ENCODE measurements at regions not wholly inside any gene's neighbourhood (a gene's known extent, or its start where the extent isn't known, plus 50 kb on each side); places are given as distances from the start of the nearest gene placed in this dataset.
"Not testable (repeated sequence)": the region's sequence is repeated elsewhere in the genome, so short reads cannot be mapped to it uniquely, and the experiment has no call there.

DNA sequence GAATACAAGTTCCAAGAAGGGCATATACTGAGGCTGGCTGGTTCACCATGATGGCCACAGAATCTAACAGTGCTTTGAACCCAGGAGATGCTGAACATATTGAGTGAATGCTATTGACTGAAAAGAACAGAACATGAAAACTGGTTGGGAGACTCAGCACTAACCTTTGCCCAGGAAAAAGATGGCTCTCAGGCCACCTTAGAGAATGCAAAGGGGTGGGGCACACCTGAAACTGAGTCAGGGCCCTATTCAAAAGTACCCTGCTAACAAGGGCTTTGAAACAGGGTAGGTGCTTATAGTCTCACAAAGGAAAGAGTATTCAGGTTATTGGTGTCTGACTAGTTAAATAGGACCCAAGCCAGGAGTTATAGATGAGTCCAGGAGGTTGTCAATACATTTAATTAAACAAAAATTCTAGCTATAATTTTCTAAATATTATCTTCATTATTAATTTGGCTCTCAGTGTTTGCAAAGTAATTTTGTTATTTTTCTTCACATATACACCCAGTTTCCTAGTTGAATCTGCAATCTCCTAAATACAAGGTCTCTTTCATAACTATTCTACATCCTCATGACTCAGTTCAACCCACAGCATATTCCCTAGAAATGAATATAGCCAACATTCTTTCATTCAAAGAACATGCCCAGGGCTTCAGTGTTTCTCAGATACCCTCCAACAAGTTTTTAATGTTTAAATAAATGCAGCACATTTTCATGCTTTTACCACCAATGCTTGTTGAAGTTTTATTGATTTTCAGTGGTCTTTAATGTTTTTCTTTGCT lies 144.2 kb upstream of the RAPGEF2 start:
- DNase-seq (ENCODE audit: low read depth): no peak

DNA sequence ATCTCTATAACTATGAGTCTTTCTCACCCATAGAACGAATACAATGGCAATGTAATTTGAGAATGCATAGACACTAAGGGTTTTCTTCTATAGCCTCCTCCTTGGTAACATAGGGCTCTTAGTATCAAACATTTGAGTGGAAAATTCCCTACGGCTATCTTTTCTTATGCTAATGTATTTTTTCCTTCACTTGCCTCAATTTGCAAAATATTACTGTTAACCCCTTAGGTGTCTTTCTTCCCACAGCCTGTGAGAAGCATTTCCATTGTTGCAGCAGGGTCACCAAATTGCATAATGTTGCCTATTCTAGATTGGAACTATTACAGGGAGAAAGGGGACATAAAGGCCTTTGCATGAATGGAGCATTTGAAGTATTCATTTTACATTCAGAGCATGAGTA lies 140.5 kb upstream of the RAPGEF2 start:
- no peak for DNase-seq (ENCODE audit: low read depth)

- not testable (repeated sequence) for DNase-seq (ENCODE audit: low read depth)
These were observed 139.6 kb upstream of the RAPGEF2 start for GRCh38 chr4:158963282-158963681.

- DNase-seq (ENCODE audit: low read depth): no peak
These were observed 138.7 kb upstream of the RAPGEF2 start for GRCh38 chr4:158964114-158964727.

GRCh38 chr4:158964728-158965124 lies 138.2 kb upstream of the RAPGEF2 start:
- no peak for DNase-seq (ENCODE audit: low read depth)

- no peak for DNase-seq (ENCODE audit: low read depth)
These were observed 137.7 kb upstream of the RAPGEF2 start for GRCh38 chr4:158965226-158965625.

DNA sequence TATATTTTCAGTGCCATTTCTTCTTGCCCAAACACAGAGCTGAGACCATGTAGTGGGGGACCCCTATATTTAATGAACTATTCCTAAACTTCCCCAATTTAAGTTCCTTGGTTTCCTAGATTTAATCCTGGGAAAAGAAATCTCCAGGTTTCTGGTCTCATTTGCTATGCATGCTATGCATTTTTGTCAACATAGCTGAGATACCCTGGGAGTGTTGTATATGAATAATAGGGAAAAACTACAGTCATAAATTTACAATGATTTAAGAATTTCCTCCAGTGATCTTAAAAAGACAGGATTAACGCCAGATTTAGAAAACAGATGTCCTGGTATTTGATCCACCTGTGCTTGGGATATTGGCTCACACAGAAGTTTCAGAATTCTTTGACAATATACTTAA lies 136.8 kb upstream of the RAPGEF2 start:
- DNase-seq (ENCODE audit: low read depth): no peak

DNA sequence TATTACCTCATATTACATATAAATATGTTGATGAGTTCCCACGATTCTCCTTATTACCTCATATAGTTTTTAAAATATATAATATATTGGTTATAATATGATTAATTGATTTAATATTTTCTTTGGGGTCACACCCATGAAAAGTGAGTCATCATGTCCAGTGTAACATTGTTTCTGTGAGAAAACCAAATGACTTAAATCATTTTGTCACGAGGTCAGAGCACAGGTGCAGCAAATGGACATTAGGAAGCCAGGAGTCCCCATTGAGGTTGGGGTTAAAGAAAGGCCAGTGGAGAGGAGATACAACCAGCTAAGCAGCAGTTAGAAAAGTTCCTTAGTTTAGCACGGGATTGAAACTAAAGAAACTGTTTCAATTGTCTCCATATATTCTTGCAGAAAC lies 133.9 kb upstream of the RAPGEF2 start:
- DNase-seq (ENCODE audit: low read depth): no peak

DNA sequence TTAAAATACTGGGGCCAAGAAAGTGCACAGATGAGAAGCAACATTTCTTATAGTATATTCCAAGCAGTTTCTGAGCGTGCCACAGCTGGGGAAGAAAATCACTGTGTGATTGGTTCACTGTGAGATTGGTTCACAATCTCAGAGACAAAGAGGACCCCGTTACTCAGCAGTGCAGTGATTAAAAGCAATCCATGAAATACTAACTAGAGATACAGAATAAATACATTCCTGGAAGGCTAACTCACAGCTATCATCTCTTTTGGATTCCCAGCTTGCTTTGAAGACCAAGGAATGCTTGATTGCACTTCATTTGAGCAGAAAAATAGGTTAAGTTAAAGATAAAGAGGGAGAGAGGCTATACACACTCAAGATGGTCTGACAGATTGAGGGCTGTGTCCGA lies 132.1 kb upstream of the RAPGEF2 start:
- peak; percentile 7 for DNase-seq (ENCODE audit: low read depth)

GRCh38 chr4:158974438-158974837 lies 128.4 kb upstream of the RAPGEF2 start:
- DNase-seq (ENCODE audit: low read depth): not testable (repeated sequence)

DNA sequence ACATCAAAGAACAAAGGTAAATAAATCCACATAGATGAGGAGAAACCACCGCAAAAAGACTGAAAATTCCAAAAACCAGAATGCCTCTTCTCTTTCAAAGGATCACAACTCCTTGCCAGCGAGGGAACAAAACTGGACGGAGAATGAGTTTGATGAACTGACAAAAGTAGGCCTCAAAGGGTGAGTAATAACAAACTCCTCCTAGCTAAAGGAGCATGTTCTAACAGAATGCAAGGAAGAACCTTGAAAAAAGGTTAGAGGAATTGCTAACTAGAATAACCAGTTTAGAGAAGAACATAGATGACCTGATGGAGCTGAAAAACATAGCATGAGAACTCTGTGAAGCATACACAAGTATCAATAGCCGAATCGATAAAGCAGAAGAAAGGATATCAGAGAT lies 122.2 kb upstream of the RAPGEF2 start:
- not testable (repeated sequence) for DNase-seq (ENCODE audit: low read depth)

DNA sequence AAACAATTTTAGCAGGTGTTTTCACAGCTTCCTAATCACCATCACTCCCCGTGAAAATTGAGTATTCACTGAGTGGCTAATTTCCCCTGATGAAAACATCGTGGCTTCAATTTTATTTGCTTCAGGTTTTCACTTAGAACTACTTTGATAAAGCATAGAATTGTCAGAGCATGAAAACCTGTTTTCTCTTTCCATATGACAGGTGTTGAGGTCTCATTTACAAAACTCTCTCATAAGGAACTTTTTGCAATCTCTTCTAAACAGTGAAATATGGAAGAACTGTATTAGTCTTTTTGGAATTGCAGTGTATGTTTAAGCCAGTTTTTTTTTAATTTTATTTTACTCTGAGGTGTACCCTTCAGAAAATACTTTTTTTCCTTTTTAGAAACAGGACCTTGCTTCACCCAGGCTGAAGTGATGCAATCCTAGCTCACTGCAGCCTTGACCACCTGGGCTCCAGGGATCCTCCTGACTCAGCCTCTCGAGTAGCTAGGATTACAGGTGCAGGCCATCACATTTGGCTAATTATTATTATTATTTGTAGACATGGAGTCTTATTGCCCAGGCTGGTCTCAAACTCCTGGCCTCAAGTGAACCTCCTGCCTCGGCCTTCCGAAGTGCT lies 111.2 kb upstream of the RAPGEF2 start:
- DNase-seq (ENCODE audit: low read depth): no peak

GRCh38 chr4:158993891-158994290 lies 109.0 kb upstream of the RAPGEF2 start:
- DNase-seq (ENCODE audit: low read depth): no peak

- no peak for DNase-seq (ENCODE audit: low read depth)
These were observed 107.8 kb upstream of the RAPGEF2 start for GRCh38 chr4:158995040-158995439.

- DNase-seq (ENCODE audit: low read depth): no peak
These were observed 106.9 kb upstream of the RAPGEF2 start for GRCh38 chr4:158995965-158996364.

DNA sequence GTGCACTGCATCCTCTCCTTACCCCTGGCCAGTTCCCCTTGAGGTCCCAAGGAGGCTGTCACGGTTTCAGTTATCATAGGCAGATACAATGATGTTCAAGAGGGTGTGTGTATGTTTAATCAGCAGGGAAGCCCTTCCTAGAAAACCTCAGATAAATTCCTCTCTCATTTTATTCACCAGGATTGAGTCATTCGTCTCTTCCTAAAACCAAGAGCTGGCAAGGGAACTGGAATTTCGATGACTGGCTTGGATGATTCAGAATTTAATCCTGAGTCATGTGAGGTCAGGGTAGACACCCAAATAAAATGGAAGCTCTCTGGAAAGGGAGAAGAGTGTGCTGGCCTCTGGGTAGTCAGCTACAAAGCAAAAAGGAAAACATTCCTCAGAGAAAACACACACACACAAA lies 106.2 kb upstream of the RAPGEF2 start:
- peak; percentile 96 for DNase-seq (ENCODE audit: low read depth)

- no peak for DNase-seq (ENCODE audit: low read depth)
These were observed 105.1 kb upstream of the RAPGEF2 start for GRCh38 chr4:158997660-158998349.

DNA sequence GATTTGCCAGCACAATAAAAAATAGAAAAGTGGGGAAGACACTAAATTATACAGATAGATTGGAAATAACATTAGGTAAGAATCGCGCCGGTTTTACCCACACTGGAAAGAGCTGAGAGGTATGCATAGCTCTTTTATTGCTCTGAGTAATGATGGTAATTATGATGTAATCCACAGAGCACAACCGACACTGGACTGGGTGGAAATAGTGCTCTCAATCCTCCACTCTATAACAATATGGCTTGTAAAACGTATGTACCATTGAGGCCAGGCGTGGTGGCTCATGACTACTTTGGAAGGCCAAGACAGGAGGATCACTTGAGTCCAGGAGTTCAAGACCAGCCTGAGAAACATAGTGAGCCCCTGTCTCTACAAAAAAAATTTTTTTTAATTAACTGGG lies 104.3 kb upstream of the RAPGEF2 start:
- DNase-seq (ENCODE audit: low read depth): peak; percentile 55

- DNase-seq (ENCODE audit: low read depth): no peak
These were observed 103.7 kb upstream of the RAPGEF2 start for GRCh38 chr4:158999166-158999682.

DNA sequence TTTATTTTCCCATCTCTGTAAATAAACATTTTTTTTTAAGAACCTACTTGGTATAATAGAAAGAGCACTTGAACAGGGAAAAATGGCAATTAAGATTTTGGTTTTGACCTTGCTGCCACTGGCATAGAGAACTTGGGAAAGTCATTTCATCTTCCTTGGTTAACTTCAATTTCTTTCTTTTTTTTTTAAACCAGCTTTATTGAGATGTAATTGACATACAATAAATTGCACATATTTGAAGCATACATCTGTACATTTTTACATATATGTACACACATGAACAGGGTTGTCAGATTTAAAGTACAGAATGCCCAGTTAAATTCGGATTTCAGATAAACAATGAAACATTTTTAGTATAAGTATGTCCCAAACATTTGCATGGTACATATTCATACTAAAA lies 103.0 kb upstream of the RAPGEF2 start:
- no peak for DNase-seq (ENCODE audit: low read depth)

DNA sequence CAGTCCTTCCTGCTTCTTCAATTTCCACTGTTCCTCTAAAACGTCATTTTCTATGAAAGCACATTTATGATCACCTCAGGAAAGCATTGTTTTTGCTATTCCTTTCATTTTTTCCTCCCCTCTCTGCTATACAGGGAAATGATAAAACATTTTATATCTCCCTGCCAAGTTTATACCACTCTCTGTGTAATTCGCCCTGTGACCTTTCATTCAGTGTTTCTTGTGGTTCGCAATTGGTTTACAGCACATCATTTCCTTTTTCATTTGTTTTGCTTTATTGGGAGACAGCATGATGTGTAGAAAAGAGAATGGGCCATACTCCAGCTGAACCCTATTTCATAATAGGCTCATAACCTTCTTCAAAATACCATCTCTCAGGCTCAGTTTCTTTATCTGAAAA lies 99.9 kb upstream of the RAPGEF2 start:
- DNase-seq (ENCODE audit: low read depth): peak; percentile 55

DNA sequence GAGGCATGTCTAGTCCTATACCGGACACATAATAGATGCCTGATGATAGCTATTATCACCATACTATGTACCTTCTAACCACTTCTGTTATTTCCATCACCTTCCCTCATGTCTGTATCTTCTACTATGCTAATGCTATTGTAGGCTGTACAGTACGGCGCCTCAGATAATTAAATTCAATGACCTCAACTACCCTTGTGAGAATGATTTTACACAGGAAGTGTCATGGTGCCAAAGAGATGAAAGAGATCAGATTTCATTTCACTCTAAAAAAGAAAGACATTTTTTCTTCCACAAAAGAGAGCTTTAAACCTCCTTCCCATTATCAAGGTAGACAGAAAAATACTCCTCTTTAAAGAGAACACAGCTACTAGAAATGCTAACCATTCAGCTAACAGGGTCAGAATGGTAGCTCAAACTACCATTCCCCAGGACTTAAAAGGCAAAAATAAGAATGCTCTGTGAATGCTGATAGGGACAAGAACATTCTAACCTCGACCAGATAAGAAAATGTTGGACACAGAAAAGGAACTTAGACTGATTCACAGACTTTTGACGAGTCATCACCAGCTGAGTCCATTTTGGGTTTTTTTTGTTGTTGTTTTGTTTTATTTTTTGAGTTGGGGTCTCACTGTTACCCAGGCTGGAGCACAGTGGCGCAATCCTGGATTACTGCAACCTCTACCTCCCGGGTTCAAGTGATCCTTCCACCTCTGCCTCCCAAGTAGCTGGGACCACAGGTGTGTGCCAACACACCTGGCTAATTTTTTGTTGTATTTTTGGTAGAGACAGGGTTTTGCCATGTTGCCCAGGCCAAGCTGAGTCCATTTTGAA lies 99.2 kb upstream of the RAPGEF2 start:
- DNase-seq (ENCODE audit: low read depth): peak; percentile 48

All from amniotic epithelial cell (primary cell).